ENCODE measurements at regions not wholly inside any gene's neighbourhood (a gene's known extent, or its start where the extent isn't known, plus 50 kb on each side); places are given as distances from the start of the nearest gene placed in this dataset.

DNA sequence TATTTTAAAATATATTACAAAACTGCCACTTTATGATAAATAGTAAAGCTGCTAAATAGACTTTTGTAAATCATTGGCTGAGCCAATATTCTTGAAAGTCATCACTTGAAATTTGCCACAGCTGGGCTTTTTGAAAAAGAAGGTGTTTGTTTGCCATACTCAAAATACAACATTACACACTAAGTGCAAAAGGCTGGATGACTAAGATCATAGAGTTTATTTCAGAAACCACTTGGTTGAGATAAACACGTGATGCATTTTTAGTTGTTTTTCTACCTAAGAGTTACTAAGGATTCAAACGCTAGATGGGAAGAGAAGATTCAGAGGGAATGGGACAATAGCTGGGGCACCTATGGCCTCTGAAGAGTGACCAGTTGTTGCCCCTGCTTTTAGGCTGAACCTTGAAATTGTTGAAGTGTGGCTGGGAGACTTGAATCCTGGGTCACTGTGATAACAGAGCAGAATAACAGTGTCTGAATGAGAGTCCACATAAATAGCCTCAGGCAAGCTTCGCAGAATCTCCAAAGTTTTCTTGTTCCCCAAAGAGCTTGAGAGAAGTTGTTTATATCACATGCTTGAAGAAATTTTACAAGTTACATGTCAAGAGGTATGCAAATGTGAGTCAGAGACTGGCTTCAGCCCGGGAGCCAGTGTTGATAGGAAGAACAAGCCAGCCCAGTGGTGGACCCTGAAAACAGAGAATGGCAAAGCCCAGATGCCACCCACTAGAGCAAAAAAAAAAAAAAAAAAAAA, 409.8 kb downstream of the GPD2 start:
- no peak for DNase-seq (ENCODE audit: low spot score)

DNA sequence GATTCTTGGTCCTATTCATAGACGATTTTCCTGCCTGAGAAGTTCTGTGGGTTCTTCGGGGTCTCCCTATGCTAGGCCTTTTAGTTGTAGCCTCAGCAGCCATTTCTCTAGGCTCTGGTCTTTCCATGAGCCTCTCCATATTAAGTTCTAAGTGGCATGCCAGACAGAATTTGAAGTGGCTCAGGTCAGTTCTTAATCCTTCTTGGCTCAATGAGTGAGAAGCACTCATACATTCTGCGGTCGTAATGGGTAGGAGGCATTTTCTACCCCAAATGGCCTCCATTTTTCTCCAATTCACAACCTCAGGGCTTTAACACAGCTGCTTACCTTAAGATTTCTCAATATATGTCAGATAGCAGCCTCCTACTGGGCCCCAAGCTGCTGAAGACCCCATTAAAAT, 405.3 kb upstream of the GALNT5 start:
- no peak for DNase-seq (ENCODE audit: low spot score)

DNA sequence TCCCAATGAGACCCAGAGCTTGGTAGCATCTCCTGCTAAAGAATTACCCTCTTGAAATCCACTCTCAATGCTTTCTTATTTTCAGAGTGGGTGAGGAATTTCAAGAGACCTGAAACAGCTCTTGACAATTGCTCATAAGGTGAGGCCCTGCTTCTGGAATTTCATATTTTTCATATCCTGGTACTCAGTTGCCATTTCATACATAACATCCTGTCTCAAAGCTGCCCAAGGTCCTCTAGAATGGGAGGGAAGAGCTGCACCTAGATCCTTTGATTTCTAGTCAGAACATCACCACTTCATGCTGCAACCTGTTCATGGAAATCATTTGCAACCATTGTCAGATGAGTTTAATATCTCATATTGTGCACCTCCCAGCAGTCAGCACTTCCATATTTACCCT, 404.8 kb upstream of the GALNT5 start:
- no peak for DNase-seq (ENCODE audit: low spot score)

DNA sequence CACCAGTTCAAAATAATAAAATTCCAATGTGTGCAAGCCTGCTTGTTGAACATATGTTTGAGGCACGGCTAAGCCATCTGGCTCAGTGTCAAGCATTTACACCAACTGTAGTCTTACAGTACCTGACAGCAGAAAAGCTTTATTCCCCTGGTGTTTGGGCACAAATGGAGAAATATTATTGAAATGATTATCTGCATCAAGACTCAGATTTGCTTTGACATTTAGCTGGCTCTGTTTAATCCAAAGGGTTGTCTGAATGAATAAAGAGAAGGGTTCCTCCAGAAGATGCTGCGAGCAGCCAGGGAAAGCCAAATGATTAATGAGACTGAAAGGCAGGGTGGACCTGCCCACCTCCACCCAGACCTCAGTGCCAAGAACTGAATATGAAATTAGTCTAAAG, 393.2 kb upstream of the GALNT5 start:
- DNase-seq (ENCODE audit: low spot score): no peak

DNA sequence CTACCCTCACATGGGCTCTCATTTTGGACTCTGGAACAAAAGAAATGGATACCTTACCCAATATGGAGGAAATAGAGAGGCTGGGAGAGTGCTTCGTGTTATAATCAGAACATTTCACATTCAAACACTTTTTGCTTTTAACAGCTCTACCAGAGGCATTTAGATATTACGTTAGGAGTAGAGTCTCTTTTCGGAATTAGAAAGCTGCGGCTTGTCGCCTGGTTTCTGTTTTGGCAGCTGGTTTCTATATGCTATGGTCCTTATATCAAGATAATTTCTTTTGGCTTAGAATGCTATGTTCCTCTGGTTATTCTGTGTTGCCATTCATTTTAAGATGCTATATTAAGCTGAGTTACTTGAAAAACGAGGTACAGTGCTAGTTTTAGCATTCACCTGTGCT, 392.8 kb upstream of the GALNT5 start:
- DNase-seq (ENCODE audit: low spot score): no peak

DNA sequence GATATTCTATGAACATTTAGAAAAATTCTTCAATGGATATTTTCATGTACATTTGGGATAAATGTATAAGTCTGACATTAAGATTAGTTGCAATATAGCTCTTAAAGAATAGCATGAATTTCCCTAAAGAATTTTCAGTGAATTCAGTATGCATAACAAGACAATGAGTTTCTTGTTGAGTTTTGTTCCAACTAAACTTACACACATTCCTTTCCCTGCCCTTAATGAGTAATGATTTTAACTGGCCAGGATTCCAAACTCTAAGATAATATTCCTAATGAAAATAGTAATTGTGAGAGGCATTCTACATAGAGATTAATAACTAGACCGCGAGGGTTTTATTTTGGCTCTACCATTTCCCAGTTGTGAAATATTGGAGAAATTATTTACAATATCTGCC, 390.3 kb upstream of the GALNT5 start:
- no peak for DNase-seq (ENCODE audit: low spot score)

DNA sequence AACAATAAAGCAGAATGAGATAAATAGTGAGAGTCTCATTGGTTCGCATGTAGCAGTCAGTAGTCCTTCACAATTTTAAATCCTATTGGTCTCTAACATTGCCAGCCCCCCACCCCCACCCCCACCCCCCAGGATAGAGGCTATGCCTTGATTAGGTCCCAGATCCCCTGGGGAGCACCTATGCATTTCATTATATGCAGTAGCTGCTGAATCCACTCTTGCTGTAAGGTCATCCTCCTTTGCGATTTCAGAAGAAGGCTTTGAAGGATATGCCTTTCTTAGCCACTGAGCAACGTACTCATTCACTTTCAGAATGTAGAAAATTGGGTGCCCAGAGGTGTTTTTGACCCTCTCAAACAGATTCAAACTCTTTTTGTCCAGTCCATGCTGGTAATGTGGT, 382.8 kb upstream of the GALNT5 start:
- no peak for DNase-seq (ENCODE audit: low spot score)

DNA sequence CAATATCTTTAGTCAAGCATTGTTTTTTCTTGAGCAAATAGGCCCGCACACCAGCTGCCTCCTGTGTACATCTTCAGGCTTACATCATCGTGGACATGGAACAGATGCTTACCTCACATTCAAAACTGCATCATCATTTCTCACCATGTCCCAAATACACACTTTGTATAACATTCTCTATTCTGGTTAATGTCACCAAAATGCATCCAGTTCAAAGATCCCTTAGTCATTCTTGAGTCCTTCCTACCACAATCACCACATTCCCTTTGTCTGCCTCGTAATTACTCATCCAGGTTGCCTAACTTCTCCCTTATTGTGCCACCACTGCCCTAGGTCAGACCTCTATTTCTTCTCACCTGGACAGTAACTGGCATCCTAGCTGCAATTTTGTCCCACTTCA, 373.7 kb upstream of the GALNT5 start:
- DNase-seq (ENCODE audit: low spot score): no peak

DNA sequence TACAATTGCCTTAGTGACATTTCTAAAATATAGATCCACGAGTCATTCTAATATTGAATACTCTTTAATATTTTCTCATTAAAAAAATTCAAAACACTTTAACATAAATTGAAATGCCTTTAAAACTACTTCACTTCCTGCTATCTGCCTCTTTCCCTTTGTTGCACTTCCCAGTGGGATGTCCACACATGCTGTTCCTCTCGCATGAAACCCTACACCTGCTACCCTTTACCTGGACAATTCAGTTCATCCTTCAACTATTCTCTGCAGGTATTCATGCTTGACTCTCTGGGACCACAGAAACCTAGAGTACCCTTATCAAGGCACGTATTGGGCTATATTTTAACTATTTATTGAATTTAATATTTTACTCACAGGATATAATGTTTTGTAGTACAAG, 373.3 kb upstream of the GALNT5 start:
- DNase-seq (ENCODE audit: low spot score): no peak

DNA sequence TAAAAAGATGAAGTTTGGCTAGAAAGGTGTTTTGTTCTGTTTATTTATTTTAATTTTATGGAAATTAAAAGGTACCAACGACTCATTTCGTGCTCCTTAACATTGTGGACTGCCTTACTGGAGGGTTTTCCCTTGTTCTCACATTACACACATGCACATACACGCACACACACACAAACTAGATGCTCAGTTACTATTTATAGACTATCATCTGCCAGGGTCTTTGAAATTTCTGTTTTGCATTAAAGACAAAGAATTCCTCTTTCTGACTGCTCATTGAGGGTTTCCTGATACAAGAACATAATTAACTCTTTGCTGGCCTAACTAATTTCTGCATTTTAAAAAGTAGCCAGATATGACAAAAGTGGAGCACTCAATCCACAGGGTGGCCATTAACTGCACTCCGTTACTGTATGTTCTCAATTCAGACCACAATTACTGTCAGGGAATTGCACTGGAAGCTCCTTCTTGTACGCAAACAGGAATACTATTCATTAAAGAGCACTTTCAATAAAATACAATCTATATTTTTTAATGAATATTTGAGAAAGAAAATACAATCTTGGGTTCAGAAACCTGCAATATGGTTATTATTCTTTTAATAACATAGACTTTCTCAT, 366.9 kb upstream of the GALNT5 start:
- DNase-seq (ENCODE audit: low spot score): no peak

DNA sequence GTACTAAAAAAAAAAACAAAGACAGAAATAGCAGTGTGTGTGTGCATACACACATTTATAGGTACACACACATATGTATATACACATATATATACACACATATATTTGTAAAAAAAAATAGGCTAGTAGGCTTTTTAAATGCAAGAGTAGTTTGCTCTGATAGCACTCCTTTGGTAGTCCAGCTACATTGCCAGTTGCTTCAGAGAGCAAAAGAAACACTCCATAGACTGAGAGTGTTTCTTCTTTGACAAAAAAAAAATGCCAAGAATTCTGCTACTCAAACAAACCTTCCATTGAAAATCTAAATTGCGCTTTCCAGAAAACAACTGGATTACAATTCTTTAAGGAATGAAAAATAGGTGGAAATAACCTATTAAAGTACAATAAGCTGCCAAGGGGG, 365.9 kb upstream of the GALNT5 start:
- DNase-seq (ENCODE audit: low spot score): no peak

DNA sequence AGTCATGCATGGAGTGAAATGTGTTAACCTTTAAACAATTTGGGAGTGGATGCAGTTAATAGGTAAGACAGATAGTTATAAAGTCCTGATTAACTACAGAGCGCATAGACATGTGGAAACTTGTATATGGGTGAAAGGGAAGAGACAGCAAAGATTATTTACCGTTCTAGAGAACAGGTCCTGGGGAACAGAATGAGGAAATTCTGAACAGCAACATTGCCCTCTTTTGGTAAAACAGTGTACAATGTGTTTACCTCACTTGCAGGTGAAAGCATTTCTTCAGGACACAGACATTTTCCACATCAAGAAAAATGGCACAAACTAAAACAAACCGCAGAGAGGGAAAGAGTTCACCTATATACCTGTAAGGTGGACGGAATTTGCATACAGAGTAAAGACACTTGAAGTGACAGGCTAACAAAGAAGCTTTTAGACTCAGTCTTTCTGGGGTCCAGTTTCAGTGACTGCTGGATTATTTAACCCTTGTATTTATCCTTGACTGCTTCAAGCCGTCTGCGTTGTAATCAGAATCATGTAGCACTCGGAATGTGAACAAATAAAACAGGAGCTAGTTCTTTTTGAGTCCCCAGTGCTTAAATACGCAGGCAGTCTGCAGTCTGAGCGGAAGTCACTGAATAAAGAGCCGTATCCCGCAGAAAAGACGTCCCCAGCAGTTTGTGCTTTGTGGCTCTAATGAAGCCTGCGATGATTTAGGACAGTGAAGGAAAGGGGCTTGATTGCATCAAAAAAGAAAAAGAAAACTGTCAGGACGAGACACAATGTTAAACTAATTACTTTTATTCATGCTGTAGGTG, 364.8 kb upstream of the GALNT5 start:
- DNase-seq (ENCODE audit: low spot score): no peak

DNA sequence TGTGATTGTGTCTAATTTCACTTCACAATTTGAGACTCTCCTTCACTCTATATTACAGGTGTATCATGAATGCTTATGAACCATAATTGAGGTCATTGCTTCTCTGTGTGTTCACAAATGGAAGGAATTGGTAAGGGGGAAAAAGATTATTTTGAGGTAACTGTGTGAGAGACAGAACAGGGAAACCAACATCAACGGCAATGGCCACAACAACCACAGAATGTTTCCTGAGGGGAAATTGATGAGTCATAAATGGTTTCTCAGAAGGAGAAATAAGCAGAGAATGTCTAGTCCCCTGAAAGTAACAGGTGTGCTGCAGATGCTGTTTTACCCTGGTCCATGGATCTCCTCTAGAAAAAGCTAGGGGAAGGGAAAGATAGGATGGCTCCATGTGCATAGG, 361.2 kb upstream of the GALNT5 start:
- DNase-seq (ENCODE audit: low spot score): no peak

DNA sequence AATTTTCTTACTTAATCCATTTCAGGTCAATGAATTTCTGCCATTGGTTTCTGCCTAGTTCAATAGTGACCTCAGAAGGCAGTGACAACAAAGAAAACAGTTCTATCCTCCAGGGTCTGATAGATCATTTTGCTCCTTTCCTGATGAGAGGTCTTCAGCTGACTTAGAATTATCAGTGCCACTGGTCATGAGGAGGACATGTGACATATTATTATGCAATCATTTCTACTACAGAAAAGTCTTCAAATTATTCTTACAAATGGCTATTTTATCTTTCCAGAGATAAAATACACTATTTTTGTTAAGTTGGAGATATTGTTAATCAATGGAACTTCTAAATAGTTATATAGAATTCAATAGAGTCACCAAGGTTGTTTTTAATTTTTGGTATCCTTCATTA, 360.0 kb upstream of the GALNT5 start:
- DNase-seq (ENCODE audit: low spot score): no peak

DNA sequence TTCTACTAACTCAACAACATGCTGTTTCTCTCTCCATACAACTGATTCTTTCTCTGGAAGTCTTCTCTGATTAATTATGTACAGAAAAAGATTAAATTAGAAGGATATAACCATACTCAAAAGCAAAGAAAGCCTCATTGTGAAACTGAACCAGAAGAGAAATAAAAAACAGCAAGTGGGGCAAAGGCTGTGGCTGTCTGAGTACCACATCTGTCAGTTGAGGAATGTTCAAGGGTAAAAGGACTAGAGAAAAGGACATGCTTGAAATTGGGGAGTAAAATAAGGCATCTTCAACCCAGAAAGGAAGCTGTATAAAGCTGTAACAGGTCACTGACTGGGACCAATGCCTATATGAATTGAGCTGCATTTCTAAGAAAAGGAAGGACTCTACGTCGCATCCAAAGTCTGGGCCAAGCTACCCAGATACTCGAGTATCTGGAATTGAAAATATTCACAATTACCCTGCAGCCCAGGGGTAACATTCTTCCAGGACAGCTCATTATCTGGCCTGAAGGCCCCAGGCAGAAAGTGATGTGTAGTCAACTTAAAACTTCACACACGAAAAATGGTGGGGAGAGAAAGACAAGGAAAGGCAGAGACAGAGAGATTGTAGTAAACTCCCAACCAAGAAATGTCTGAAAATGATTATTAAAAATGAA, 356.0 kb upstream of the GALNT5 start:
- DNase-seq (ENCODE audit: low spot score): no peak

DNA sequence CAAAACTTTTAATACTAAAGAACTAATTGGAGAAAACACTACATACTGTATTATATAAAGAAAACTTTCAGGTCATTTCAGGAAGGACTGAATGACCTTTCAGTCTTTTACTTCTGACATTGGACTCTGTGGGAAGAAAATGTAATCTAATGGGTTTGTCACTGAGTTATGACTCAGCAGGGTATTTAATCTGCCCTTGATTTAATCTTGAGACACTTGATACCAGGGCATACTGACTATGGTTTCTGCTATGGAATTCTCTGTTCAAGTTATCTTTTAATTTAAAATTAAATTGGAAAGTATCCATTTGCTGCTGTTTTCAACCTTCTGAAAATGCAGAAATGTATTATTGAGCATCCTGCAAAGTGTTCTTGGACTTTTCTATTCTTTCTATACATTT, 354.2 kb upstream of the GALNT5 start:
- no peak for DNase-seq (ENCODE audit: low spot score)

DNA sequence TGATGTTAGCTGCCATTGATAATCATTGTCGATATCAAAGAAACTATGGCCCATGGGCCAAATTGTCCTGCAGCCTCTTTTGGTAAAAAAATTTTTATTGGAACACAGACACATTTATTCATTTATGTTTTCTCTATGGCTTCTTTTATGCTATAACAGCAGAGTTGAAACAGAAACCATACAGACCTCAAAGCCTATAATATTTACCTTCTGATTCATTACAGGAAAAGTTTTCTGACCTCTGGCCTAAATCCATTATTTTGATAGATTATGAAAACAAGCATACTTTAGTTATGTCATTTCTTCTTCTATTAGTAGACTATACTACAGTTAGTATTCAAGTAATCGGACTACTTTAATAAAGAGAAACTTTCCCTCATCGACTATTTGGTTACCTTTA, 349.7 kb upstream of the GALNT5 start:
- DNase-seq (ENCODE audit: low spot score): no peak

DNA sequence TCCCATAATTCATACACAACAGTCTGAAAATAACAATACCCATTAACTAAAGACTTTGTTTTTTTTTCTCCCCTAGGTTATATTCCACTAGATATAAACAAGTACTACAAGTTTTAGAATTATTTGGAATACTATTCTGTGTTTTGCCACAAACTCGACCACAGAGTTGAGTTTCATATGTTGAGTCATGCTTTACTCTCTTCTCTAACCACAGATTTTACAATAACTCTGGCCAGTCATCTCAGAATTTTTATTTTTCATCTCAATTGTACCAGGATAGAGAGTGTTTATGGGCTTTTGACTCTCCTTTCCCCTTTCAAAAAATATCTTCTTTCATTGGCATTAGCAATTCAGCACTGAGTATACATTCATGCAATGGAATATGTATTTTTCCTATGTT, 348.7 kb upstream of the GALNT5 start:
- no peak for DNase-seq (ENCODE audit: low spot score)

DNA sequence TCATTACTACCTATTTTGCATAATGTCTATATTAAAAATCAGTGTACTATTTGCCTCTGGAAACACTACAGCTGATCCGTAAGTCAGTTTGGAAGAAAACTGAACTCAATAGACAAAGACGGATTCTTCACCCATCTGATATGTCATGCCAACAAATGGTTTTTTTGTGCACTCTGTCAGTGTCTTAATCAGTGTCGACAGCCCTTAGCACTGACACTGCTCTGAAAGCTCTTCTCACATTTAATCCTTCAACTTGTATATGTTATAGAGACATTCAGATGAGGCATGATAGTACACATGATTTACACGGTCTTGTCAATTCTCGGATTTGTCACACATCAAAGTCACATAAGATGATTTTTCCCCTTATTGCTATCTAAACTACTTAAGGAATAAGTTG, 347.5 kb upstream of the GALNT5 start:
- DNase-seq (ENCODE audit: low spot score): no peak

DNA sequence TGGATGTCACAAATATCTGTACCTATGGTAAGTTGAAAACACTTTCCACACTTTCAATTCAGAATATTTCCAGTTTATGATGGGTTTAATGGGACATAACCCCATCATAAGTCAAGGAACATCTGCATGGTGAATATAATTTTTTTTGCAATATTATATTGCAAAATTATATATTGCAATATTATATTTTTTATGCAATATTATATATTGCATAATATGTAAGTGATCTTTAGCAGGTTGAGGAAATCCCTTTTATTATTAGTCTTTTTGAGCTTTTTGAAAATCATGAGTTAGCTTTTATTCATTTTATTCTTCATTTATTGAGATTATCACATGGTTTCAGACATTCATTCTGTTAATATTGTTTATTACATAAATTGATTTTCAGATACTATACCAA, 342.2 kb upstream of the GALNT5 start:
- DNase-seq (ENCODE audit: low spot score): no peak

DNA sequence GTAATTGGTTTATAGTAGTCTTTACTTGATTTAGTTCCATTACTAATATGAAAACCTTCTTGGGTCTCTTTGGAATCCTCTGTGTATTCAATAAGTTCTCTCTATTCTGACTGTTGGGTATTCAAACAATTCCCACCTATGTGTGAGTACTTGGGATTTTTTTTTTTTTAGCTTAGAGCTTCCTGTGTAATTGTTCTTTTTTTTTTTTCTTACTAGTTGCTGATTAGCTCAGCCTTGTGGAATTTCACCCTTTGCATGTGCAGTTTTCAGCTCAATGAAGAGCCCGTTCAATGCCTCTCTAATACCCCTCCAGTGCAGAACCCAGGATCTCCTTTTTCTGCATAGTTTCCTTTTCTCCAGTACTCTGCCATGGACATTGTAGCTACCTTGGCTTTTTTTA, 339.1 kb upstream of the GALNT5 start:
- DNase-seq (ENCODE audit: low spot score): no peak

DNA sequence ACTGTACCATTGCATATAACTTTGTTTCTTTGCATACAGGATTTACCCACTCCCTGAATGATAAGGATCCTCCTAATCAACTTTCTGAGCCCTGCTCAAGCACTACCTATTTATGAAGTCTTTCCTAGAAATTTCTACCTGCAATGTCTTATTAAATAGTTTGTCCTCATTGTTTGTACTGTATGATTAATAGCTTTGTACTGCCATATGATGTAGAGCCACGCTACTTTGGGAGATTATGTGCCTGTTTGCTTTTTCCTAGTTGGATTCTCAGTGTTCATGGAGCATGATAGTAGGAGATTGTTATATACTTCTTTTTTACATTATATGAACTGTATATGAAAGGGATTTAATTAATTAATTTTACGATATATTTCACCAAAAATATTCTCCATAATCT, 327.1 kb upstream of the GALNT5 start:
- DNase-seq (ENCODE audit: low spot score): no peak

Data from putamen (tissue), 1 donor.